Activated CD4-positive, alpha-beta T cell treated with anti-CD3 and anti-CD28 coated beads for 24 hours (primary cell): ENCODE measurements at regions not wholly inside any gene's neighbourhood (a gene's known extent, or its start where the extent isn't known, plus 50 kb on each side); places are given as distances from the start of the nearest gene placed in this dataset.

Experiments
- DNase-seq, 2 donors: peaks; one replicate each; pipeline ENCODE4 v3.0.0-alpha.2; 2020; ENCODE audit warnings: low read depth in 2 of 2

DNA sequence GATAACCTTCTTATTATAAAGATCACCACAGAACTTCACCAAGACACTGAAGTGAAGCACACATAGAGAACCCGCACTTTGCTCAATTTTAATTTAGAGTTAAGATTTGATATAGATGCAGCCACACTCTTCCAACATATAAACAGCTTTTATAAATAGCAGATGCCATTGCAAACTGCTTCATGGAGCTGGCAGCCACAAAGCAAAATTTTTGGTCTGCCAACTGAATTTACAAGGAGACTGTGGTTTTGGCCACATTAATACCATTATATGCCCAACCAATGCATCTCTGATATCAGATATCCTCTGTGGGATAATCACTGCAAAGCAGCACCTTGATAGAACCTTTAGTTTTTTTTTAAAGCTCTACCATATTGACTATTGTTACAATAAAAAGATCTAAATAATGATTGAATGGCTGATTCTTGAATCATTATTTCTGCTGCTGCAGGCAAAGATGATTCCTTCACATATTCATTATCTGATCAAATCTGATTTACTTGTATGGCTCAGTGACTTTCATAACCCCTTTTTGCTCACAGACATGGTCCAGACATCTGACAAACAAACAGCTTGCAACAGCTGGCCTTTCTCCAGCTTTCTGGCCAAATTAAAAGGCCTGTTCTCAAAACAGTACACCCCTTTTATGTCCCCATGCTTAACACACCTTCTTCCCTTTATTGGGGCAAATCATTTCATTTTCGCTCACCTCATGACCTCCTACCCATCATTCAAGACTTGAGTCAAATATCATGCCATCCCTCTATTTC is 88.4 kb downstream of the METTL4 start:
- DNase-seq = no peak

DNA sequence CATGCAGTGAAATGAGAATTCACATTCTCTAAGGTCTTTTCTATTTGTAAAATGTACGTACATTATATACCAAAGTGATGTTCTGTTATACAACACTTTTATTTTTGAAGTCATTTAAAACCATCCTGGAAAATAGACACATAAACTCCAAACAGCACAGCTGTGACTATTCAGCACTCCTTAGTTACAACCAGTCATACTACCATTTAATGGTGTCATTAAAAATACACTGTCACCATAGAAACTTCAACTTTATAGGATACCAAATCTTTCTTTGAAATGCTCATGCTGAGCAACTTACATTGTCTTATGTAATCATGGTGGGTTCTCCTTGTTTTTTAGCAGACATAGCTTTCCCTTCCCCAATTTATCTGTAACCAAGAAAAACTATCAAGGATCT is 85.3 kb downstream of the METTL4 start:
- no peak for DNase-seq

DNA sequence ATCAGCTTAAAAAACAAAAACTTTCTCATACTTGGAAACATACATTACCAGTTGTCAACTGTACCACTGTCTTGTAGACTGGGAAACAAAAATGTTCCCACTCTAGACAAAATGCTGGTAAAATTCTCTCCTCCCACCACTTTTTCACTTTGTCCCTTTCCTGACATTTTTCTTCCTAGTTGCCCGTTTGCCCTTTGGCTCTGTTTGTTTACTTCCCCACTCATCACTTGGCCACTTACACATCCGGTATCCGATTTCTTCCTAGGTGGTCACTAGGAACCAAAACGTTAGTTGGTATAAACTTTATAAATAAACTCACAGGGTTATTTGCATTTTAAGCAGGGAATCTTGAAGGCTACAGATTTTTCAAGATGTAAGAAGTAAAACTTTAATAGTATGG is 84.9 kb downstream of the METTL4 start:
- DNase-seq = no peak
